Right lobe of liver (tissue), 6 donors: ENCODE measurements at regions not wholly inside any gene's neighbourhood (a gene's known extent, or its start where the extent isn't known, plus 50 kb on each side); places are given as distances from the start of the nearest gene placed in this dataset.

Experiments
- ATAC-seq, 4 donors: fragments of 200-7000 bp; cut with Tn5 transposase; one replicate each; pipeline ENCODE4 v1.9.1; 2020; ENCODE audit warnings: mild to moderate bottlenecking in 4 of 4, moderate library complexity in 4 of 4
- DNase-seq, 3 donors: peaks; one replicate each; pipeline ENCODE4 v3.0.0-alpha.2; 2020
- H3K27ac ChIP-seq, 3 donors: fragments of 200-600 bp; one replicate each; pipeline ENCODE4 v1.8.0; 2022
- H3K27me3 ChIP-seq, 2 donors: fragments of 200-600 bp; one replicate each; pipeline ENCODE4 v1.8.0; 2022
- H3K36me3 ChIP-seq, 4 donors: fragments of 200-600 bp; sonication (generic) in 1 of 4; one replicate each; pipeline versions ENCODE4 v1.5.1 to v1.8.0; 2017 to 2022; ENCODE audit warnings: control low read depth in 1 of 4
- H3K4me1 ChIP-seq, 4 donors: fragments of 200-600 bp; sonication (generic) in 1 of 4; one replicate each; pipeline versions ENCODE4 v1.5.1 to v1.8.0; 2017 to 2022; ENCODE audit warnings: control low read depth in 1 of 4
- H3K4me3 ChIP-seq, 3 donors: fragments of 200-600 bp; one replicate each; pipeline ENCODE4 v1.8.0; 2022
- H3K9me3 ChIP-seq, 4 donors: fragments of 200-600 bp; sonication (generic) in 1 of 4; one replicate each; pipeline versions ENCODE4 v1.5.1 to v1.8.0; 2017 to 2022; ENCODE audit warnings: control low read depth in 1 of 4
- CTCF ChIP-seq, 4 donors: fragments of 200-600 bp in 3 of 4; fragments of 450-650 bp in 1 of 4; IDR thresholded peaks; one replicate each; pipeline versions ENCODE4 v1.5.1 to v1.8.0; 2016 to 2022; ENCODE audit warnings: antibody characterized with exemption in 4 of 4, mild to moderate bottlenecking in 2 of 4
- POLR2A ChIP-seq: fragments of 450-650 bp; IDR thresholded peaks from one replicate; pipeline ENCODE4 v1.6.1; 2017; ENCODE audit warnings: antibody characterized with exemption, mild to moderate bottlenecking
- WGBS: methylation state at CpG from one replicate; pipeline ENCODE4 v1.1.6; 2018; ENCODE audit warnings: low coverage, low lambda C conversion rate; ENCODE audit not compliant: insufficient coverage; ENCODE audit errors: missing lambda C conversion rate; 5-methylcytosine and 5-hydroxymethylcytosine counted together
- intact Hi-C, 2 donors: fragments of 100-400 bp; cut with DNase I; formaldehyde crosslinking; loops; one replicate each; pipeline versions ENCODE4 v1.11.2 to v1.14.1; 2022
- donor health status: DM: no; HTN: yes; CAD: no.
- donor health status: DM: no; HTN: no; CAD: no.
- donor health status: DM: no; HTN: no; CAD: no.
- donor health status: DM: no; HTN: yes; CAD: no.
- donor health status: DM: no; HTN: yes; CAD: no.

- TF ChIP-seq POLR2A (no peak), CTCF (IDR thresholded peaks at IDR 0.05) (no peak)
- Histone ChIP-seq H3K27me3 (no peaks in the 10 kb centered on the region), H3K4me1 (no peaks in the 10 kb centered on the region), H3K36me3 (no peaks in the 10 kb centered on the region), H3K9me3 (no peaks in the 10 kb centered on the region), H3K27ac (no peak overlapping the region), H3K4me3 (no peak overlapping the region)
- WGBS, result 37% methylated on average over 4 of the region's 4 CpGs
- no peak for ATAC-seq
- intact Hi-C loops, result no loop called here
- DNase-seq, result no peak
These were observed 299.8 kb upstream of the SOX14 start for GRCh38 chr3:137464341-137464740.

GRCh38 chr3:137468446-137468845 lies 295.7 kb upstream of the SOX14 start:
- H3K36me3 ChIP-seq, result no peaks in the 10 kb centered on the region
- no peak for ATAC-seq
- no peak for TF ChIP-seq POLR2A
- 42% methylated on average over 7 of the region's 7 CpGs for WGBS
- intact Hi-C loops, result no loop called here
- no peak for DNase-seq
- H3K4me1 ChIP-seq, result no peaks in the 10 kb centered on the region
- no peaks in the 10 kb centered on the region for H3K9me3 ChIP-seq
- H3K27me3 ChIP-seq, result no peaks in the 10 kb centered on the region
- H3K4me3 ChIP-seq, result no peak overlapping the region
- H3K27ac ChIP-seq, result no peak overlapping the region

- H3K27me3 ChIP-seq, result no peaks in the 10 kb centered on the region
- H3K27ac ChIP-seq, result no peak overlapping the region
- DNase-seq, result no peak
- no peak for ATAC-seq
- intact Hi-C loops, result no loop called here
- H3K36me3 ChIP-seq, result no peaks in the 10 kb centered on the region
- no peaks in the 10 kb centered on the region for H3K9me3 ChIP-seq
- no peak for TF ChIP-seq POLR2A
- TF ChIP-seq CTCF (IDR thresholded peaks at IDR 0.05), result no peak
- H3K4me1 ChIP-seq, result no peaks in the 10 kb centered on the region
- H3K4me3 ChIP-seq, result no peak overlapping the region
These were observed 294.9 kb upstream of the SOX14 start for GRCh38 chr3:137469263-137469662.

- no peaks in the 10 kb centered on the region for H3K9me3 ChIP-seq
- no peaks in the 10 kb centered on the region for H3K36me3 ChIP-seq
- H3K4me1 ChIP-seq, result no peaks in the 10 kb centered on the region
- TF ChIP-seq POLR2A (no peak), CTCF (IDR thresholded peaks at IDR 0.05) (no peak)
- no peak overlapping the region for H3K4me3 ChIP-seq
- no peak overlapping the region for H3K27ac ChIP-seq
- ATAC-seq (no peak), DNase-seq (no peak)
- 63% methylated on average over 3 of the region's 4 CpGs for WGBS
- no peaks in the 10 kb centered on the region for H3K27me3 ChIP-seq
- intact Hi-C loops, result no loop called here
These were observed 293.0 kb upstream of the SOX14 start for GRCh38 chr3:137471130-137471529.

- Histone ChIP-seq H3K9me3 (no peaks in the 10 kb centered on the region), H3K27ac (no peak overlapping the region), H3K27me3 (no peaks in the 10 kb centered on the region), H3K36me3 (no peaks in the 10 kb centered on the region), H3K4me1 (no peaks in the 10 kb centered on the region), H3K4me3 (no peak overlapping the region)
- DNase-seq (no peak), ATAC-seq (peak; percentile 40 to 83 (median 64))
- intact Hi-C loops, result no loop called here
- 60% methylated on average over 5 of the region's 5 CpGs for WGBS
- TF ChIP-seq CTCF (IDR thresholded peaks at IDR 0.05), result no peak
- TF ChIP-seq POLR2A, result no peak
These were observed 292.4 kb upstream of the SOX14 start for GRCh38 chr3:137471558-137472204.
